ENCODE measurements at regions not wholly inside any gene's neighbourhood (a gene's known extent, or its start where the extent isn't known, plus 50 kb on each side); places are given as distances from the start of the nearest gene placed in this dataset.

DNA sequence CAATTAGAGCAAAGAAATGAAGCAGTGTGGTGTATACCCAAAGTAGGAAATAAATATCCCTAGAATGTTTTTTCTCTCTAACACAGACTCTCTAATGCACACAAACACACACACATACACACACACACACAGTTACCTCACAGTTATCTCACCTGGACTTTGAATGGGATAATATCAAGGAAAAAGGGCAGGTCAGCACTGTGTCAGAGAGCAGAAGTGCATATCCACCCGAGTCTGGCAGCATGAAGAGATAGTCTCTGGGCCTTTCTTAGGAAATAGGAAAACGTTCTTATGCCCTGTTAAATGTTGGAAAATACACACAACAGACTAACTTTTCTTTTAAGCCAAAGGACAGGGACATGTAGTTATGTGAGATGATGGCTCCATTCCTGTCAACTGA, 162.0 kb downstream of the COL6A3 start:
- no peak for DNase-seq

DNA sequence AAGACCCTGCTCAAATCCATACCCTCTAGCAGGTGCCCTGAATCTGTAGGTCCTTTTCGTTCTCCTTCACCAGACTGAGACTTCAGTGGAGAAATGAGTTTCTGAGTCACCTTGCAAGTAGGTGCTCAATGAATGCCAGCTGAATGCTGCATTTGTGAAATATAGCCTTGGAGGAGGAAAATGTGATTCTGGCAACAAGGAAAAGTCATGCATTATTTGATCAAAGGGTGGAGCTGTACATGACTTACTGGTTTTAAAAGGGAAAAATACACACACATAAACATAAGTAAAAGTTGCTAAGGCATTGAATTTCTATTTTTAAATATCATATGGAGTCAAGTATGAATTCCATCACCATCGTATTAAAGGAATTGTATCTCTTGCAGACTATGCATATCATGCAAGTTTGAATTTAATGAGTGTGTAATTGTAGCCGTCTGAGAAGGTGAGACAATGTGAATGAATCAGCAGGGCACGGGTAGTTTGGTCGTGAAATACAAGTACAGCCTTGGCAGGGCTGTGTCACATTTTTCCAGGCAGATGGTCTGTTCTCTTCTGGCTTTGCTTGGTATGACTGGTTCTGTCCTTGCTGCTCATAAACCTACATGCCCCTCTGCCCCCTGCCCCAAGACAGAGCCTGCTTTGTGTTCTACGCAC, 160.8 kb downstream of the COL6A3 start:
- DNase-seq = no peak

DNA sequence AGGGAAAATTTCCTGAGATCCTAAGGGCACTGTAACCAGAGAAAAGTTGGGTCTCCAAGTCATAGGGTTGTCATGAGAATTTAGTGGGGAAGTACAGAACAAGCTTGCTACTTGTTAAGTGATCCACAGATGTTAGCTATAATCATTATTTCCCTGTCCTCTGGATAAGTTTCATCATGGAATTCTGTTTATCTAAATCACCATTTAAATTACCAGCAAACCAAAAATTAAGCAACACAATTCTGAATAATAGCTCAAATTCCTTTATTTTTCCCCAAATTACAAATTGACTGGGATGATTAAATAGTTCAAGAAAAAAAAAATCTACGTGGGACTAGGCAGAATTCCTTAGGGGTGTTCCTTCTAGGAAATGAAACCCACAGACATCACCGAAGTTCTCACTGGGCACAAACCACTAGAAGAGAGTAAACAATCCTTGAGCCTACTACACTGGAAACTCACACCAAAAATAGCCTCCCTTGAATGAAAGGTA, 159.5 kb downstream of the COL6A3 start:
- DNase-seq = no peak

DNA sequence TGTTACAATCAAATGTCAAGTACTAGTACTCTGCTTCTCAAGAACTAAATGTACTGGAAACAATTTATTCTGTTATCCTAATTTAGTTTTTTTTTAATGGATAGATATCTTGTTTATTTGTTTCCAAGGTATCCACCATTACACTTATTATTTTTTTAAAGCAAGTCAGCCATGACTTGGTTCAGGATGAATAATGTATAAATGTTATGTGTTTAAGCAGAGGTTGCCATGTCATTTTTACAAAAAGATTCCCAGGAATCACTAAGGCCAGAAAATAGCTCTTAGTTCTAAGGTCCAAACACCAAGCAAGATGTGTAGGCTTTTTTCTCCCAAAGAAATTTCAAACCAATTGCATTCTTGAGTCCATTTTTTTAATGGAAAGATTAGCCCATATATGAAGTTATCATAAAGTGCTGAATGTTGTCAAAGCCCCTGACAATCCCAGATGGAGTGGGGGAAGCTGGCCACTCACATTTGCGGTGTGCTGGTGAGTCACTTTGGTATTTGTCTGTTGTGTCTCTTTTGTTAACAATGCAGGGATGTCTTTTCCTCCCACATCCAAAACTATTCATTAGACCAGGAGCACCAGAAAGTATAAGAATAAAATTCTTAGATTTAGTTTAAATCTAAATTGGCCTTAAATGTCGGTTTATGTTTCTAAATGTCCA, 158.9 kb downstream of the COL6A3 start:
- DNase-seq = no peak

DNA sequence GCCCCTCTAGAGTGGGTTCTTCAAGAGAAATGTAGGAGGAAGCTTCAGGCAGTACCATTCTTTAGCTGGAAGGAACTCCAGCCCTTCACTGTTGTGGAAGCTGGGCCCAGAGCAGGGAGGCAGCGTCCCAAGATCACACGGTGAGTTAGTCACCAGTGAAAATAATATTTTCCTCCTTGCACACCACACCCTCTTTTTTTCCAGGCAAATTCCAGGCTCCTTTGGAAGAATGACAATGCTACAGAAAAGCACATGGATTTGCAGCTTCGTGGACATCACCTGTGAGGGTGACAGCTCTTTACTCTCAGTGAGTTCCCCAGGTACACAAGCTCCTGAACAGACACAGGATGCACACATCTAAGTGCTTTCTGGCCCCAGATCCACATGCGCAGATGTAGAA, 157.1 kb downstream of the COL6A3 start:
- DNase-seq = no peak

DNA sequence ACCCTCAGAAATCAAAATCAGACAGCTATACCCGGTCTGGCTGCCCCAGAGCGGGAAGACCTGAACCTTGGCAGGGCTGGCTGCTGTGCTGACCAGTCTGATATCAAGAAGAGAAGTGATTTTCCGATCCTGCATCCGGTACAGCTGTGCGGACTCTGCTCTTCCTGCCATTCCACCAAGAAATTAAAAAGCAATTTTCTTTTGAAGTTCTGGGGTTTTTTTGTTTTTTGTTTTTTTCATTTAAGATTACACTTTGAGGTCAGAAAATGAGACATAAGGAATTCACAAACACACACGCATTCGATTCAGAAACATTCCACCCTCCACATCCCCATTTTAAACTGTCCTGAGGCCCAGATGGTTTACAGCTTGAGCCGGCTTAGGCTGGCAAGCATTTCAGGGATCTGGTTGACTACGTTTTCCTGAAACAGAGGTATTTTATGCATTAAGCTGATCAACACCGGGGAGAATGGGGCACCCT, 156.5 kb downstream of the COL6A3 start:
- DNase-seq = no peak

DNA sequence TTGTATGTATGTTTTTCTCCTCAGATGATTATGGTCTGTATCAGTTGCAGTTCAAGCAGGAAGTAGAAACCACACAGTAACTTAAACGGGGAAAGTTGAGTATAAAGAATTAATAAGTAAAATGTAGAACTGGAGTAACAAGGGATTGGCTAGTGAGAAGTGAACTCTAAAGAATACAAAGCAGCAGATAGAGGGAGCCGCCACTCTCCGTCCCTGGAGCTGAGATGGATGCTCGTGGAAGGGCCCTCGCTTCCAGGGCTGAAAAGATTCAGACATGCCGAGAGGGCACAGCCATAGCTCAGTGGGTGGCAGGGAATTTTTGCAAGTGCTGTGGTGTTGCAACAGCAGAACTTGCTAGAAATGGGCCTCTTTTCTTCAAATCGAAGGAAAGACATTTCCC, 155.8 kb downstream of the COL6A3 start:
- no peak for DNase-seq

DNA sequence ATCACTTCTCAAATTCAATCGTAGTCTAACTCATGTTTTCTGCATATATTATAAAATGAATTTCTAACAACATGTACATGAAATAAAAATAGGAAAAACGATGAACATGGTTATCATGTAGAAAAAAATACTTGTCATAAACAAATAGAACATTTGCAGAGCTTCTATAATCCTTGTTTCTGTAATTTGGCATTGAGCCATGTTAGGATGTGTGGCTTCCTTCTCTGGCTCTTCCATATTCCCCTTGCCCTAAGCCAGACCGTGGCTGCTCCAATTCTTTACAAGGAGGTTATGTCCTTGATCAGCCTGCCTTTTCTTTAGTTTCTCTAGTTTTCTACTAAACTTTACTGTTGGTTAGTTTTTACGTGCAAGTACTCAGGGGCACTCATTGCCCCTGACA, 155.3 kb downstream of the COL6A3 start:
- DNase-seq = no peak

DNA sequence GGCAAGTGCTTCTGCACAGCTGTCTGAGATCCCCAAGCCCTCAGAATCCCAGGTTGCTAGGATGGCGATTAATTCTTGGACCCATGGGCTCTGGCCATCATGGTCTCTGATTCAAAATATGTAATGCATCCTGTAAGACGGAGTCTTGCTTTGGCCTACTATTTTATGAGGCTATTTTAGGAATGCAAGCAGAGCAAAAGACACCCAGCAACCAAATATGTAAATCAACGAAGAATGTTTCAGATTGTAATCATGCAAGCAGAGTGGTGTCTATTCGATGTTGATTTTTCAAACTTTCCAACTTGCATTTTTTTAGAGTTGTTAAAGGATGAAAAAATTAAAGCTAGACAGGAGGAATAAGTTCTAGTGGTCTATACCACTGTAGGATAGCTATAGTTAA, 154.8 kb downstream of the COL6A3 start:
- DNase-seq = no peak

DNA sequence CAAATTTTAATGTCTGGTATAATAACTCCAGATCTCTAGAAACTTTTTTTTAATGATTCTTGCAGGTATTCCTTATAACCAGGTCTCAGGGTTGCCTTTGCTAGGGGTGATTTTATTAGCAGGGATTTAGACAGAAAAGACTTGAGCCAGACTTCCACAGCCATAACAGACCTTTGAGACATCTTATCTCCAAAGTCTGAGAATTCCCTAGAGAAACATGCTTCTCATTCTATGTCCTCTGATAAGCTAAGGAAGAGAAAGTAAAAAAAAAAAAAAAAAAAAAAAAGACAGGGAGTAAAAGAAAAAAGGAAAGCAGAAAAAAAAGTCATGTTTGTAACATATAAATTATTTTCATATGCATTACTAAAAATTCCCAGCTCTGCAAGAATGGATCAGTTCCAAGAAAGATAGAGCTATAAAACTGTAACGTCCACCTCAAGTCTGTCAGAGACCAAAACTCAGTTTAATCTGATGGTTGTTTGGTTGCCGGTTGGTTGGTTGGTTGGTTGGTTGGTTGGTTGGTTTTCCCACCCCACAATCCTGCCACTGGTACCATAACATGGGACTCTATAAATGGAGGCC, 153.8 kb downstream of the COL6A3 start:
- DNase-seq = no peak

DNA sequence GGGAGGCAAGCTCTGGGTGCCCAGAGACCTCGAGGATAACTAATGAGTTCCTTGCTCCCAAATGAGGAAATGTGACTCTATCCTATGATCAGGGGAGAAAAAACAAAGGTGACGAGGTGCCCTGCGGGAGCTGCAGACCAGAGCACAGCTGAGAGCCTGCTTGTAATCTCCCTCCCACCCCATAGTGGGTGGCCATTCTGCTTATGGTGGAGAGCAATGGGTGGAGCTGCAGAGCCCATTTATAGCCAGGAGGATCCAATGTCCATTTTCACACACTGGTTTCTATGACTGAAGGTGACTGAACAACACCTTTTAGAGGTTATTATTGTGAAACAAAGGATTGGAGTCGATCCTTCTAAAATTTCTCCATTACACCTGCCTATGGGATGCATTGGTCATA, 153.3 kb downstream of the COL6A3 start:
- DNase-seq = no peak

DNA sequence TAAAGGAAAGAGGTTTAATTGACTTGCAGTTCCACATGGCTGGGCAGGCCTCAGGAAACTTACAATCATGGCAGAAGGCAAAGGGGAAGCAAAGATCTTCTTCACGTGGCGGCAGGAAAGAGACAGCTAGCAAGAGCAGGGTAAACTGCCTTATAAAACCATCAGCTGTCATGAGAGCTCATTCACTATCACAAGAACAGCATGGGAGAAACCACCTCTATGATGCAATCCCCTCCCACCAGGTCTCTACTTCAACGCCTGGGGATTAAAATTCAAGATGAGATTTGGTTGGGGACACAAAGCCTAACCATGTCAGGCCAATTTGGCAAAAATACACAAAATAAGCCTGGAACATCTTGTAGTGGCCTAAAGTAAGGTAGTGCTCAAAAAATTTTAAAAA, 152.6 kb downstream of the COL6A3 start:
- DNase-seq = no peak

DNA sequence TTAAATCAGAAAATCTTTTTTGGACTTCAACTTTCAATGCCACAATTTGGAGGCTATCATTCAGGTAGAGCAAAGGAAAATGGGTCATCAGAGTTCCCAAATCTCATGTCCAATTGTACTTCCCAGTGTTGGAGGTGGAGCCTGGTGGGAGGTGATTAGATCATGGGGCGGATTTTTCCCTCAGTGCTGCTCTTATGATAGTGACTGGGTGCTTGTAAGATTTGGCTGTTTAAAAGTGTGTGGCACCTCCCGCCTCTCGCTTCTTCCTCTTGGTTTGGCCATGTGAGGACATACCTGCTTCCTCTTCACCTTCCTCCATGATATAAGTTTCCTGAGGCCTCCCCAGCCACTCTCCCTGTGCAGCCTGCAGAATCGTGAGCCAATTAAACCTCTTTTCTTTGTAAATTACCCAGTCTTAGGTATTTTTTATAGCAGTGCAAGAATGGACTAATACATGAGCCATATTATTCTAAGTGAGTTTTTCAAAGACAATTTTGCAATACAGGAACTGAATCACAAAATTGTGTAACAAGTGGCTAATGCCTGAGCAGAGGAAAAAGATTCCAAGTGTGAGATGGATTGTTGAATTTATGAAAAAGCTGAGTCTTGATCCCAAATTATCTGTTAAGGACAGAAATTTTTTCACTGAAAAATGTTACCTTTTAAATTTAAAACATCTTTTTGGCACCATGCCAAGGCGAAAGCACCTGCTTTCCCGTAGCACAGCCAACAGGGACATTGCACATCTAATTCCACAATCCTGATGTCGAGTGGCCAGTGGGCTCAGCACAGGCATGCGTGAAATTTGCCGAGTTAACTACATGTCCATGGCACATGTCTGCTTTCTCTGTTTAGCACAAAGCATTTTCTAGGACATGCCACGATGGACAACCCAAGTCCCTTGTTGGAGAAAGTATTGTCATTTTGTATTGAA, 150.9 kb downstream of the COL6A3 start:
- DNase-seq = no peak

DNA sequence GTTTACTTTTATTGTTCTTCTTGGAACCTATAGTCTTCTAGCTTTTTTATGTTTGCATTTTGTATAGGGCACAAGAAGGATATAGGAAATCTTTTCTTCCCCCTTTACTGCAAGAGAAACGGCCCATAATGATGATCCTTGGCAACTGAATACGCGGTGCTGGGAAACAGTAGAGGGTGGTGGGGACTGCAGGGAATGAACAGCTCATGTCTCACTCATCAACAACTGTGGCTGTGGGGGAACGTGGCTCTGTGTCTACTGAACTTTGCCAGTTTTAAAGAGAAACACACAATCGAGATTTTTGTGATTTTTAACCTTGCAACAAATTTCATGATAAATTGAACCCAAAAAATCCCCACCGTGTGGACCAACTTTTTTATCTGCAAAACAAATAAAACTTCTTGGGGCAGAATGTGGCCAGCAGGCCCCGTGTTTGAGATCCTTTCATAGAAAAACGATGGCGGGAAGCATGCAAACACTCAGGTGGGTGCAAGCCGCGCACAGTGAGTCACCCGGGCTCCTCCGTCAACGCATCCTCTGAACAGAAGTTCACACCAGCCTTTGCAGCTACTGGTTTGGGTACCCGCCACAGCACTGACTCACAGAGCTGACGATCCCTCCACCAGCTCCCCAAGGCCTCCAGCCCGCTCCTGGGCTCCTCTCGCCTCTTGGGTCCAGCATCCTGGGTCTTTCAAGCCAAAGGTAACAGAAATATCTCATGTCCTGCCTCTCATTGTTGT, 149.3 kb downstream of the COL6A3 start:
- no peak for DNase-seq

DNA sequence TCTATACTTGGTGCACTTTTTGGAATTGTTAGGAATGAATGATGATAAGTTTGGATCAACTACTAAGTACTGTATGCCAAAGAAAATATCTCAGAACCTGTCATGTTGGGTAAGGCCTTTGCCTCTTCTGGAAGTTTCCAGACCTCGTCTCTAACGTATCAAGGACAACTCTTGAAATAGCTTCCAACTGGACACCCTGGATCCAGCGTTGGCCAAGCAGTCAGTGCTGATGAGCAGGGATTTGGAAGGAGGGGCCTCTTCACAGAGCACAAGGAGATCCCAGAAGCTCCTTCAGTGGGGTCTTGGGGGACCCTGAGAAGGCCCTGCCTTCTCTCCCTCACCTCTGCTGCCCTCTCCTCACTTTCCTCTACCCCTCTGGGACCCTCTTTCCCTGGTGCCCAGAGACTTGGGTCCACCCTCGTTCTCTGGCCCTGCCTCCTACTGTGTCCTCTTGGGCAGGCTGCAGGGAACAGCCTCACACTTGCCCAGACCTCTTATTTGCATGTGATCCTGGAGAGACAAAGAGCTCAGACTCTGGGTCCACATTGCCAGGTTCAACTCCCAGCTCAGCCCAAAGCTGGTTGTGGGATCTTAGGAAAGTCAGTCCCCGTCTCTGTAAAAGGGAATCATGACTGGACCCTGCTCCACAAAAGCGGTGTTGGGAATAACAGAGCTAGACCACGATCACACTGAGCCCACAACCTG, 145.8 kb downstream of the COL6A3 start:
- DNase-seq = no peak

DNA sequence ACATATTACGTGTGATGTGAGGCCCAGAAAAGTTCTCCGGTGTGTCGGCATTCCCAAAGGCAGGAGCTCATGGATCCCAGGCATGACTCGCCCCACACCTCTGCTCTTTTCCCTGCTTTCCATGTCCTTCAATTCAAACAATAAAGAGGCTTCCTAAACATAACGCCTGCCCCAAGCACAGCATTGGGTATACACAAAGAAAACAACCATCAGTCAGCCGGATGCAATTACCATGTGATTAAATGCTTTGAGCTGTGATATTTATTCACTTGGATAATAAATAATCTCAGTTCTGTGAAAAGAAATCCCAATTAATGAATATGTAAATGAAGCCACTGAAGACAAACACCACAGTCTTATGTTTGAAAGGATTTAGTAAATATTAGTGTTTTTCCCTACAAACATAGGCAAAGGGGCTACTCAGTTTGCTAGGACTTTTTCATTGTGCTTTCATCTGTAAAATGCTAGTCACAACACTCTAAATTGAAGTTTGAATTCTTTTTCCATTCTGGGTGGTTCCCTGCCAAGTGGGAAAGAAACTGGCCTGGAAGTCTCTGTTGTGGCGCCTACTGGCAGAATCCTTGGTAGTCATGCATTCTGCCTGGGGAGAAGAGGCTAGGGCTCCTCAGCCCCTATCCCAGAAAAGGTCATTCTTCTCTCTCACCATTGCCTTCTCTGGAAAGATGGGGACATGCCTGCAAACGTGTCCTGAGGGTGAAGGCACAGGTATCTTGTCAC, 144.7 kb downstream of the COL6A3 start:
- no peak for DNase-seq

DNA sequence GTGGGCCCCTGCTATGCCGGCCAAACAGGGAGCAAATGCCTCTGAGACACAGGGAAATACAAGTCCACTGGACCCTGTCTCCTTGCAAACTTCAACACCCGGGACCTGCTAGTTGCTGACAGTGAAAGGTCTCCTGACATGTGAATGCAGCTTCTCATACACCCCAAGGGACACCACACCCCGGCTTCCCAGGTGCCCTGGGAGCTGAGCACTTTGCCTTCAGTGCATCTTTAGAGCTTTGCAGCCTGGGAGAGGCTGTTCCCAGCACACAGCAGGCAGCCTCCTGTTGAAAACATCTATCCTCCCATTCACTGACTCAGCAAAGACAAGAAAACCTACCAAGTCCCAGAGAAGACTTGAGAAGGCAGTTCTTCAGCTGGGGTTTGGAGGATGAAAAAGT, 143.4 kb downstream of the COL6A3 start:
- DNase-seq = no peak

DNA sequence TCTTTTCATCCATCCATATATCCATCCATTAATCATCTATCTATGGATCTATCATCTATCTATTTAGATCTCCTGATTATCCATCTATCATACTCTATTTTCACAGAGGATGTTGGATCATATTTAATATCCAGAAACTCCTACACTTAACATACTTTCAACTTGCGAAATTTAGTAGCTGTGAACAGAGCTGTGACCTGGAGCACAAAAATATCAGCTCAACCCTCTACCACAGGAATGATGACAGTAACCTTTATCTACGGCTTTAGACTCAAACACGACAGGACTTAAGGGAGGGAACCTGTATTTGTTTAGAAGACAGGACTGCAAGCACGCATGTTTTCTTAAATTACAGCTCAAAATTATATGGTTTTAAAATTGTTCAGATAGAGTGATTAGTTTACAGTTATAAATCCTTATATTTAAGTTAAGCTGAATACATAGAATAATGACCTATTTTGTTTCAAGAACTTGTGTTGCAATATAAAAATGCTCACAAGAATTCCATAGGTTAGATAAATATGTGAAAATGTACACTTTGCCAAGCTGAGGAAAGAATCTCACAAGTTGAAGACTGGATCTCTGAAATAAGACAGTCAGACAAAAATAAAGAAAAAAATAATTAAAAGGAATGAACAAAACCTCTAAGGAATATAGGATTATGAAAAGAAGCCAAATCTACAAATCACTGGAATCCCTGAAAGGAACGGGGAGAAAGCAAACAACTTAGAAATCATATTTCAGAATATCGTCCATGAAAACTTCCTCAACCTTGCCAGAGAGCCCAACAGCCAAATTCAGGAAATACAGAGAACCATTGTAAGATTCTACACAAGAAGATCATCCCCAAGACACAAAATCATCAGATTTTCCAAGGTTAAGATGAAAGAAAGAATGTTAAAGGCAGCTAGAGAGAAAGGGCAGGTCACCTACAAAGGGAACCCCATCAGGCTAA, 142.0 kb downstream of the COL6A3 start:
- no peak for DNase-seq

Measured in retina (tissue), 1 donor.